OCI-M1 (cell line): ENCODE measurements at regions not wholly inside any gene's neighbourhood (a gene's known extent, or its start where the extent isn't known, plus 50 kb on each side); places are given as distances from the start of the nearest gene placed in this dataset.
"Not testable (repeated sequence)": the region's sequence is repeated elsewhere in the genome, so short reads cannot be mapped to it uniquely, and the experiment has no call there.

Experiments
- DNase-seq: peaks from one replicate; lab custom pipeline; 2025; lab: John Stamatoyannopoulos, UW

GRCh38 chr2:31736695-31737454 lies 156.1 kb upstream of the SRD5A2 start:
- DNase-seq = no peak

- no peak for DNase-seq
These were observed 155.0 kb upstream of the SRD5A2 start for GRCh38 chr2:31735716-31736115.

GRCh38 chr2:31729442-31730092 lies 148.8 kb upstream of the SRD5A2 start:
- peak; percentile 45 for DNase-seq

GRCh38 chr2:31729065-31729439 lies 148.3 kb upstream of the SRD5A2 start:
- no peak for DNase-seq

- no peak for DNase-seq
These were observed 147.8 kb upstream of the SRD5A2 start for GRCh38 chr2:31728406-31729064.

- no peak for DNase-seq
These were observed 145.7 kb upstream of the SRD5A2 start for GRCh38 chr2:31726457-31726856.

- no peak for DNase-seq
These were observed 144.7 kb upstream of the SRD5A2 start for GRCh38 chr2:31725444-31725843.

- DNase-seq = no peak
These were observed 131.0 kb upstream of the SRD5A2 start for GRCh38 chr2:31711737-31712136.

GRCh38 chr2:31710121-31710520 lies 129.4 kb upstream of the SRD5A2 start:
- DNase-seq = no peak

- DNase-seq = no peak
These were observed 127.3 kb upstream of the SRD5A2 start for GRCh38 chr2:31707992-31708391.

- no peak for DNase-seq
These were observed 123.9 kb upstream of the SRD5A2 start for GRCh38 chr2:31704561-31705212.

GRCh38 chr2:31703253-31703652 lies 122.5 kb upstream of the SRD5A2 start:
- DNase-seq = no peak

GRCh38 chr2:31698722-31699121 lies 118.0 kb upstream of the SRD5A2 start:
- no peak for DNase-seq

GRCh38 chr2:31696068-31696467 lies 115.3 kb upstream of the SRD5A2 start:
- no peak for DNase-seq

- DNase-seq = peak; percentile 43
These were observed 113.7 kb upstream of the SRD5A2 start for GRCh38 chr2:31694444-31694843.

- peak; percentile 27 for DNase-seq
These were observed 113.1 kb upstream of the SRD5A2 start for GRCh38 chr2:31693882-31694281.

- DNase-seq = peak; percentile 54
These were observed 107.5 kb upstream of the SRD5A2 start for GRCh38 chr2:31688282-31688681.

GRCh38 chr2:31683506-31683905 lies 102.8 kb upstream of the SRD5A2 start:
- not testable (repeated sequence) for DNase-seq

GRCh38 chr2:31675485-31675901 lies 94.8 kb upstream of the SRD5A2 start:
- peak; percentile 1 for DNase-seq

- no peak for DNase-seq
These were observed 93.7 kb upstream of the SRD5A2 start for GRCh38 chr2:31674446-31674845.

GRCh38 chr2:31666878-31667277 lies 86.1 kb upstream of the SRD5A2 start:
- no peak for DNase-seq

- DNase-seq = no peak
These were observed 84.4 kb upstream of the SRD5A2 start for GRCh38 chr2:31664949-31665724.
